ENCODE measurements at regions not wholly inside any gene's neighbourhood (a gene's known extent, or its start where the extent isn't known, plus 50 kb on each side); places are given as distances from the start of the nearest gene placed in this dataset.

GRCh38 chr2:16335947-16336346, 329.7 kb downstream of the CYRIA start:
- no peaks in the 10 kb centered on the region for H3K27me3 Mint-ChIP-seq
- no peaks in the 10 kb centered on the region for H3K4me1 Mint-ChIP-seq
- no peak for DNase-seq
- H3K9me3 ChIP-seq (ENCODE audit: control insufficient read depth, low read length, poor library complexity, severe bottlenecking) = no peaks in the 10 kb centered on the region
- H3K36me3 Mint-ChIP-seq (ENCODE audit: low read depth) = no peaks in the 10 kb centered on the region
- H3K4me3 Mint-ChIP-seq = no peak overlapping the region
- H3K27ac Mint-ChIP-seq = no peak overlapping the region
- ATAC-seq = no peak

- no peak overlapping the region for H3K27ac Mint-ChIP-seq
- no peaks in the 10 kb centered on the region for H3K9me3 ChIP-seq (ENCODE audit: control insufficient read depth, low read length, poor library complexity, severe bottlenecking)
- H3K4me1 Mint-ChIP-seq = no peaks in the 10 kb centered on the region
- ATAC-seq = no peak
- H3K27me3 Mint-ChIP-seq = no peaks in the 10 kb centered on the region
- no peaks in the 10 kb centered on the region for H3K36me3 Mint-ChIP-seq (ENCODE audit: low read depth)
- DNase-seq = no peak
- H3K4me3 Mint-ChIP-seq = no peak overlapping the region
Measured at GRCh38 chr2:16335604-16335930, 330.1 kb downstream of the CYRIA start.

GRCh38 chr2:16334886-16335603, 330.6 kb downstream of the CYRIA start:
- H3K9me3 ChIP-seq (ENCODE audit: control insufficient read depth, low read length, poor library complexity, severe bottlenecking) = no peaks in the 10 kb centered on the region
- ATAC-seq (no peak), DNase-seq (no peak)
- Mint-ChIP-seq H3K4me1 (no peaks in the 10 kb centered on the region), H3K27ac (no peak overlapping the region), H3K36me3 (ENCODE audit: low read depth) (no peaks in the 10 kb centered on the region), H3K4me3 (no peak overlapping the region), H3K27me3 (no peaks in the 10 kb centered on the region)

GRCh38 chr2:16334366-16334765, 331.3 kb downstream of the CYRIA start:
- Mint-ChIP-seq H3K36me3 (ENCODE audit: low read depth) (no peaks in the 10 kb centered on the region), H3K27me3 (no peaks in the 10 kb centered on the region), H3K27ac (no peak overlapping the region), H3K4me3 (no peak overlapping the region), H3K4me1 (no peaks in the 10 kb centered on the region)
- H3K9me3 ChIP-seq (ENCODE audit: control insufficient read depth, low read length, poor library complexity, severe bottlenecking) = no peaks in the 10 kb centered on the region
- DNase-seq (no peak), ATAC-seq (no peak)

GRCh38 chr2:16333681-16334080, 332.0 kb downstream of the CYRIA start:
- H3K9me3 ChIP-seq (ENCODE audit: control insufficient read depth, low read length, poor library complexity, severe bottlenecking) = no peaks in the 10 kb centered on the region
- Mint-ChIP-seq H3K27me3 (no peaks in the 10 kb centered on the region), H3K36me3 (ENCODE audit: low read depth) (no peaks in the 10 kb centered on the region), H3K27ac (no peak overlapping the region), H3K4me1 (no peaks in the 10 kb centered on the region), H3K4me3 (no peak overlapping the region)
- DNase-seq = no peak
- ATAC-seq = no peak

- ATAC-seq (no peak), DNase-seq (no peak)
- Mint-ChIP-seq H3K27ac (no peak overlapping the region), H3K4me3 (no peak overlapping the region), H3K27me3 (no peaks in the 10 kb centered on the region), H3K36me3 (ENCODE audit: low read depth) (no peaks in the 10 kb centered on the region), H3K4me1 (no peaks in the 10 kb centered on the region)
- H3K9me3 ChIP-seq (ENCODE audit: control insufficient read depth, low read length, poor library complexity, severe bottlenecking) = no peaks in the 10 kb centered on the region
Measured at GRCh38 chr2:16332681-16333557, 332.7 kb downstream of the CYRIA start.

GRCh38 chr2:16331772-16332171, 333.9 kb downstream of the CYRIA start:
- no peak overlapping the region for H3K27ac Mint-ChIP-seq
- no peak for DNase-seq
- H3K27me3 Mint-ChIP-seq = no peaks in the 10 kb centered on the region
- no peak for ATAC-seq
- no peak overlapping the region for H3K4me3 Mint-ChIP-seq
- no peaks in the 10 kb centered on the region for H3K9me3 ChIP-seq (ENCODE audit: control insufficient read depth, low read length, poor library complexity, severe bottlenecking)
- H3K4me1 Mint-ChIP-seq = peaks cover 3% of the 10 kb centered on the region
- no peaks in the 10 kb centered on the region for H3K36me3 Mint-ChIP-seq (ENCODE audit: low read depth)

GRCh38 chr2:16330982-16331381, 334.7 kb downstream of the CYRIA start:
- Mint-ChIP-seq H3K27me3 (no peaks in the 10 kb centered on the region), H3K27ac (no peak overlapping the region), H3K36me3 (ENCODE audit: low read depth) (no peaks in the 10 kb centered on the region), H3K4me3 (no peak overlapping the region), H3K4me1 (peaks cover 3% of the 10 kb centered on the region)
- ATAC-seq = no peak
- no peak for DNase-seq
- no peaks in the 10 kb centered on the region for H3K9me3 ChIP-seq (ENCODE audit: control insufficient read depth, low read length, poor library complexity, severe bottlenecking)

- DNase-seq (no peak), ATAC-seq (no peak)
- H3K27ac Mint-ChIP-seq = no peak overlapping the region
- no peaks in the 10 kb centered on the region for H3K9me3 ChIP-seq (ENCODE audit: control insufficient read depth, low read length, poor library complexity, severe bottlenecking)
- no peaks in the 10 kb centered on the region for H3K27me3 Mint-ChIP-seq
- H3K4me1 Mint-ChIP-seq = peaks cover 3% of the 10 kb centered on the region
- no peaks in the 10 kb centered on the region for H3K36me3 Mint-ChIP-seq (ENCODE audit: low read depth)
- no peak overlapping the region for H3K4me3 Mint-ChIP-seq
Measured at GRCh38 chr2:16330571-16330970, 335.1 kb downstream of the CYRIA start.

GRCh38 chr2:16330012-16330411, 335.6 kb downstream of the CYRIA start:
- no peak for DNase-seq
- ATAC-seq = no peak
- Mint-ChIP-seq H3K4me3 (no peak overlapping the region), H3K36me3 (ENCODE audit: low read depth) (no peaks in the 10 kb centered on the region), H3K4me1 (peaks cover 3% of the 10 kb centered on the region), H3K27me3 (no peaks in the 10 kb centered on the region), H3K27ac (no peak overlapping the region)
- H3K9me3 ChIP-seq (ENCODE audit: control insufficient read depth, low read length, poor library complexity, severe bottlenecking) = no peaks in the 10 kb centered on the region

GRCh38 chr2:16329421-16329820, 336.2 kb downstream of the CYRIA start:
- no peaks in the 10 kb centered on the region for H3K36me3 Mint-ChIP-seq (ENCODE audit: low read depth)
- peaks cover 3% of the 10 kb centered on the region for H3K4me1 Mint-ChIP-seq
- ATAC-seq = no peak
- DNase-seq = no peak
- H3K27me3 Mint-ChIP-seq = no peaks in the 10 kb centered on the region
- no peak overlapping the region for H3K27ac Mint-ChIP-seq
- no peak overlapping the region for H3K4me3 Mint-ChIP-seq
- no peaks in the 10 kb centered on the region for H3K9me3 ChIP-seq (ENCODE audit: control insufficient read depth, low read length, poor library complexity, severe bottlenecking)

GRCh38 chr2:16328521-16329190, 337.0 kb downstream of the CYRIA start:
- Mint-ChIP-seq H3K27me3 (no peaks in the 10 kb centered on the region), H3K4me3 (no peak overlapping the region), H3K36me3 (ENCODE audit: low read depth) (no peaks in the 10 kb centered on the region), H3K27ac (no peak overlapping the region), H3K4me1 (peaks cover 3% of the 10 kb centered on the region)
- H3K9me3 ChIP-seq (ENCODE audit: control insufficient read depth, low read length, poor library complexity, severe bottlenecking) = no peaks in the 10 kb centered on the region
- DNase-seq (no peak), ATAC-seq (no peak)

- ATAC-seq (no peak), DNase-seq (no peak)
- Mint-ChIP-seq H3K4me3 (no peak overlapping the region), H3K4me1 (peaks cover 3% of the 10 kb centered on the region), H3K36me3 (ENCODE audit: low read depth) (no peaks in the 10 kb centered on the region), H3K27me3 (no peaks in the 10 kb centered on the region), H3K27ac (no peak overlapping the region)
- no peaks in the 10 kb centered on the region for H3K9me3 ChIP-seq (ENCODE audit: control insufficient read depth, low read length, poor library complexity, severe bottlenecking)
Measured at GRCh38 chr2:16327326-16327725, 338.3 kb downstream of the CYRIA start.

Data from T-helper 17 cell (primary cell).